ENCODE measurements at regions not wholly inside any gene's neighbourhood (a gene's known extent, or its start where the extent isn't known, plus 50 kb on each side); places are given as distances from the start of the nearest gene placed in this dataset.

- DNase-seq (ENCODE audit: low spot score) = no peak
- Histone ChIP-seq H3K79me2 (ENCODE audit: insufficient read depth, low read length) (no peaks in the 10 kb centered on the region), H3K4me1 (ENCODE audit: insufficient read depth, low read length) (no peaks in the 10 kb centered on the region), H3K9me3 (ENCODE audit: low read length) (peaks cover 49% of the 10 kb centered on the region), H3K4me2 (ENCODE audit: low read depth, low read length) (no peak overlapping the region), H3K27me3 (ENCODE audit: control insufficient read depth in 1 of 2, insufficient read depth in 2 of 2, low read length in 2 of 2) (no peaks in the 10 kb centered on the region), H3K9ac (ENCODE audit: insufficient read depth, low read depth, low read length) (no peak overlapping the region), H4K20me1 (ENCODE audit: insufficient read depth, low read length) (no peaks in the 10 kb centered on the region), H3K4me3 (replicated peaks in 1 of 3; ENCODE audit: insufficient read depth in 1 of 3, low read depth in 2 of 3, low read length in 3 of 3) (no peak overlapping the region), H2AFZ (ENCODE audit: low read length) (no peak overlapping the region), H3K27ac (ENCODE audit: extremely low read length, insufficient read depth, low read length) (no peak overlapping the region), H3K36me3 (replicated peaks in 1 of 2; ENCODE audit: control insufficient read depth in 1 of 2, insufficient read depth in 2 of 2, low read length in 2 of 2) (no peaks in the 10 kb centered on the region)
- BruUV-seq (replicated peaks) = no TSS peak
- ATAC-seq = no peak
- ChIA-PET CTCF (ENCODE audit: low intra/inter-chr PET ratio, low total read pairs) (no interaction called here), POLR2A (no interaction called here)
- no peak for TF ChIP-seq BCLAF1 (IDR thresholded peaks at IDR 0.05)
- no peak for TF ChIP-seq AKAP8 (CRISPR knock-in tag; IDR thresholded peaks at IDR 0.05)
- no peak for TF ChIP-seq RFX1 (IDR thresholded peaks at IDR 0.05)
- TF ChIP-seq ADNP (CRISPR knock-in tag; IDR thresholded peaks at IDR 0.05) = no peak
- no peak for TF ChIP-seq ZNF510 (CRISPR knock-in tag; IDR thresholded peaks at IDR 0.05; ENCODE audit: low read depth)
- TF ChIP-seq ZNF432 (CRISPR knock-in tag; IDR thresholded peaks at IDR 0.05; ENCODE audit: borderline replicate concordance) = no peak
- TF ChIP-seq KDM1A (CRISPR knock-in tag; IDR thresholded peaks at IDR 0.05) = no peak
- TF ChIP-seq RXRB (CRISPR knock-in tag; IDR thresholded peaks at IDR 0.05; ENCODE audit: borderline replicate concordance) = no peak
- no peak for TF ChIP-seq ZNF333 (CRISPR knock-in tag; IDR thresholded peaks at IDR 0.05; ENCODE audit: borderline replicate concordance)
- TF ChIP-seq HNF1A (IDR thresholded peaks at IDR 0.05; ENCODE audit: low read depth) = no peak
- no peak for TF ChIP-seq HNF1A (CRISPR knock-in tag; IDR thresholded peaks at IDR 0.05; ENCODE audit: borderline replicate concordance)
- TF ChIP-seq XBP1 (CRISPR knock-in tag; IDR thresholded peaks at IDR 0.05) = no peak
- TF ChIP-seq ZNF530 (CRISPR knock-in tag; IDR thresholded peaks at IDR 0.05; ENCODE audit: low read depth) = no peak
- TF ChIP-seq THAP9 (CRISPR knock-in tag; IDR thresholded peaks at IDR 0.05; ENCODE audit: borderline replicate concordance) = no peak
- TF ChIP-seq ATM (IDR thresholded peaks at IDR 0.05; ENCODE audit: borderline replicate concordance) = no peak
- in situ Hi-C loops (cut with HindIII; ENCODE audit: extremely low pct_ligation_motif_present, low pct_unique_long_range_greater_than_20kb) = no loop called here
- intact Hi-C loops (cut with micrococcal nuclease; ENCODE audit: unreplicated experiment) = no loop called here
- WGBS (ENCODE audit: low lambda C conversion rate) = 2% methylated on average over 3 of the region's 3 CpGs
- no peak for FAIRE-seq
Measured at GRCh38 chr9:25513509-25514033, 164.7 kb downstream of the TUSC1 start.

Data from HepG2 (cell line).